Adrenal gland (tissue), 9 donors: ENCODE measurements at regions not wholly inside any gene's neighbourhood (a gene's known extent, or its start where the extent isn't known, plus 50 kb on each side); places are given as distances from the start of the nearest gene placed in this dataset.
"Not testable (repeated sequence)": the region's sequence is repeated elsewhere in the genome, so short reads cannot be mapped to it uniquely, and the experiment has no call there.

Experiments
- DNase-seq, 7 donors: peaks; one replicate each; pipeline ENCODE4 v3.0.0-alpha.2; 2019 to 2020
- H3K27ac ChIP-seq, 5 donors: fragments of 200-600 bp; sonication (generic) in 4 of 5; 1 replicate in 3 of 5; 2 replicates in 2 of 5; pipeline versions ENCODE4 v1.5.1 to v1.8.0; 2016 to 2020; ENCODE audit warnings: mild to moderate bottlenecking in 1 of 5
- H3K27me3 ChIP-seq: fragments of 200-600 bp; 2 replicates; pipeline ENCODE4 v1.8.0; 2021
- H3K36me3 ChIP-seq, 2 donors: fragments of 200-600 bp; replicated peaks in 1 of 2; 1 replicate in 1 of 2; 2 replicates in 1 of 2; pipeline versions ENCODE4 v1.5.1 to v1.8.0; 2018 to 2022
- H3K4me1 ChIP-seq, 2 donors: fragments of 200-600 bp; replicated peaks in 1 of 2; 1 replicate in 1 of 2; 2 replicates in 1 of 2; pipeline versions ENCODE4 v1.5.1 to v1.8.0; 2018 to 2021
- H3K4me3 ChIP-seq, 4 donors: fragments of 200-600 bp; sonication (generic) in 3 of 4; one replicate each; pipeline ENCODE4 v1.5.1; 2016 to 2018
- H3K9me3 ChIP-seq, 3 donors: fragments of 200-600 bp; sonication (generic) in 1 of 3; replicated peaks in 1 of 3; 1 replicate in 2 of 3; 2 replicates in 1 of 3; pipeline versions ENCODE4 v1.5.1 to v1.8.0; 2016 to 2021
- POLR2A ChIP-seq, 2 donors: fragments of 450-650 bp; IDR thresholded peaks; one replicate each; pipeline ENCODE4 v1.6.1; 2017; ENCODE audit warnings: antibody characterized with exemption in 2 of 2, mild to moderate bottlenecking in 2 of 2, moderate library complexity in 1 of 2
- WGBS, 4 donors: extraction: QIAGEN DNeasy Blood & Tissue Kit in 2 of 4; methylation state at CpG; one replicate each; pipeline versions ENCODE4 v1.1.5 to v1.1.7; 2013 to 2017; 5-methylcytosine and 5-hydroxymethylcytosine counted together
- intact Hi-C, 2 donors: fragments of 100-400 bp; cut with DNase I; formaldehyde crosslinking; loops; one replicate each; pipeline versions ENCODE4 v1.14.1 to v1.15.0; 2022 to 2023
- TF ChIP-seq, protein P1 (sequence below), 6 experiments: fragments of 450-650 bp in 4 of 6; fragments of 200-600 bp in 2 of 6; sonication (generic) in 1 of 6; IDR thresholded peaks; 1 replicate in 5 of 6; 2 replicates in 1 of 6; pipeline versions ENCODE4 v1.5.1 to v1.8.0; 2016 to 2021; ENCODE audit warnings: antibody characterized with exemption in 6 of 6, mild to moderate bottlenecking in 2 of 6, moderate library complexity in 1 of 6
- donor health status: healthy with polysubstance abuse.
- donor health status: Bipolar disorder and iron deficiency.
- donor health status: DM: yes; HTN: yes; CAD: no.
- donor health status: DM: no; HTN: no; CAD: no.
- donor health status: DM: no; HTN: no; CAD: no.

DNA sequence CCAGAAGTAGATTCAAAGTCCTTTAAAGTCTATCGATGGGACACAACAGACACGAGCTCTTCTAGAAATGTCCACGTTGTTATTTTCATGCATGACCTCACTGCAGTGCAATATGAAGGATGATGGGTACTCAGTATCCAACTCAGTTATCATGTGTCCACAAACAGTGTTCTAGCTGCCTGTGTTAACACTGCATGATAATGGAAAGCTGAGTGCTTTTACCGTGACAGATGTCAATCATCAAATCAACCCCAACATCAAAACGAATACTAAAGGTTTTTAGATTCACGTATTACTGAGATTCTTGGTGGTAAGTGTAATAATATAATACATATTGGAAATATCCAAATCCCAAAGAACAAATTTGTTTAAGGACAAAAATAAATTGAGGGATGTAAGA lies 394.8 kb upstream of the TENM3 start:
- Histone ChIP-seq H3K36me3 (no peaks in the 10 kb centered on the region), H3K27ac (no peak overlapping the region), H3K4me3 (no peak overlapping the region), H3K27me3 (no peaks in the 10 kb centered on the region), H3K4me1 (no peaks in the 10 kb centered on the region), H3K9me3 (no peaks in the 10 kb centered on the region)
- no peak for DNase-seq
- no peak for TF ChIP-seq POLR2A (IDR thresholded peaks at IDR 0.05)
- TF ChIP-seq, protein P1, sequence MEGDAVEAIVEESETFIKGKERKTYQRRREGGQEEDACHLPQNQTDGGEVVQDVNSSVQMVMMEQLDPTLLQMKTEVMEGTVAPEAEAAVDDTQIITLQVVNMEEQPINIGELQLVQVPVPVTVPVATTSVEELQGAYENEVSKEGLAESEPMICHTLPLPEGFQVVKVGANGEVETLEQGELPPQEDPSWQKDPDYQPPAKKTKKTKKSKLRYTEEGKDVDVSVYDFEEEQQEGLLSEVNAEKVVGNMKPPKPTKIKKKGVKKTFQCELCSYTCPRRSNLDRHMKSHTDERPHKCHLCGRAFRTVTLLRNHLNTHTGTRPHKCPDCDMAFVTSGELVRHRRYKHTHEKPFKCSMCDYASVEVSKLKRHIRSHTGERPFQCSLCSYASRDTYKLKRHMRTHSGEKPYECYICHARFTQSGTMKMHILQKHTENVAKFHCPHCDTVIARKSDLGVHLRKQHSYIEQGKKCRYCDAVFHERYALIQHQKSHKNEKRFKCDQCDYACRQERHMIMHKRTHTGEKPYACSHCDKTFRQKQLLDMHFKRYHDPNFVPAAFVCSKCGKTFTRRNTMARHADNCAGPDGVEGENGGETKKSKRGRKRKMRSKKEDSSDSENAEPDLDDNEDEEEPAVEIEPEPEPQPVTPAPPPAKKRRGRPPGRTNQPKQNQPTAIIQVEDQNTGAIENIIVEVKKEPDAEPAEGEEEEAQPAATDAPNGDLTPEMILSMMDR (IDR thresholded peaks at IDR 0.05) = no peak
- intact Hi-C loops = no loop called here
- 90 to 96% (median 93%) methylated on average over 6 of the region's 6 CpGs for WGBS, 4 donors

GRCh38 chr4:181849472-181849871 lies 393.7 kb upstream of the TENM3 start:
- Histone ChIP-seq H3K9me3 (no peaks in the 10 kb centered on the region), H3K4me3 (no peak overlapping the region), H3K36me3 (no peaks in the 10 kb centered on the region), H3K27me3 (no peaks in the 10 kb centered on the region), H3K27ac (no peak overlapping the region), H3K4me1 (no peaks in the 10 kb centered on the region)
- TF ChIP-seq POLR2A (IDR thresholded peaks at IDR 0.05) = no peak
- TF ChIP-seq, protein P1 (IDR thresholded peaks at IDR 0.05) = no peak
- DNase-seq = no peak
- intact Hi-C loops = no loop called here
- WGBS, 4 donors = 68 to 79% (median 73%) methylated on average over 2 of the region's 2 CpGs

DNA sequence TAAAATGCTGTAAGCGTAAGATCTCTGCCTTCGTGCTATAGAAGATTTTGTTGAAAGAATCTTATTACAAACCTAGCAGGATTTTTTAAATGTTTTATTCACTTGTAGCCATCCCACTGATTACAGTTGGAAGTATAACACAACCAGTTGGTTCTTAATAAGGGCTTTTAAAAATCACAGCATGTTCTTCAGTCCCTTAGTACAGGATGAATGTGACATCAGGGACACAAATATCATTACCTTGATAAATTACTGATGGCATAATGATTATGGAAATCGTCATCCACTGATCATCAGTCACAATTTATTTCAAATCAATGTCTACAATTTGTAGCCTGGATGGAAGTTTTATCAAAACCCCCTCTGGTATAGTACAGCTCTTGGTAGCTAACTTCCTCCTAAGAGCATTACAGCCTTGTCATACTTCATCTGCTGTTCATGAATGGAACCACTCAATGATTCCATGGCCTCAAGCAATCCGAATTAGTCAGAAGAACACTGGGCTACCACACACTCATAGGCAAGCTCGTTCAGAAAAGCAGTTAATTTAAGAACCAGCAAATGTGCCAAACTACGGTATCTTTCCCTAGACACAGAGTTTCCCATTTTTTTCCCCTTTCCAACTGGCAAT lies 389.2 kb upstream of the TENM3 start:
- Histone ChIP-seq H3K4me3 (no peak overlapping the region), H3K4me1 (no peaks in the 10 kb centered on the region), H3K27ac (no peak overlapping the region), H3K27me3 (no peaks in the 10 kb centered on the region), H3K9me3 (no peaks in the 10 kb centered on the region), H3K36me3 (no peaks in the 10 kb centered on the region)
- TF ChIP-seq, protein P1 (IDR thresholded peaks at IDR 0.05) = no peak
- TF ChIP-seq POLR2A (IDR thresholded peaks at IDR 0.05) = no peak
- no peak for DNase-seq
- WGBS, 4 donors = 77 to 85% (median 84%) methylated on average over 6 of the region's 6 CpGs
- intact Hi-C loops = no loop called here

DNA sequence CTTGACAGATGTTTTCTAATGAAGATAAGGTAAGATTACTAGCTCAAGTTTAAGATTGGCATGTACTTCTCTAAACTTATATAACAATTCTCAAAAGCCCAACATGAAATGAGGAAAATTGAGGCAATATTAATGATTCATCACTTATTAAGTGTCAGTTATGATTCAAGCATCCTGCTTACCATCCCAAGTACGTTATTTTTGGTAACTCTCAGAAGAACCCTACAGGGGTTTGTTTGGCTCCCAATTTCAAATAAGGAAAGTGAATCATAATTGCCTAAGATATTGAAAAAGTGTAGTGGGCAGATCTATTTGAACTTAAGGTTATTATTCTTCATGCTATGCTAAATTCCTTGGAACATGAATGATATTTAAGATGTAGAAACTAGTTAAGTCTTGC lies 387.9 kb upstream of the TENM3 start:
- TF ChIP-seq POLR2A (IDR thresholded peaks at IDR 0.05) = no peak
- TF ChIP-seq, protein P1 (IDR thresholded peaks at IDR 0.05) = no peak
- Histone ChIP-seq H3K4me1 (no peaks in the 10 kb centered on the region), H3K4me3 (no peak overlapping the region), H3K27ac (no peak overlapping the region), H3K9me3 (no peaks in the 10 kb centered on the region), H3K36me3 (no peaks in the 10 kb centered on the region), H3K27me3 (no peaks in the 10 kb centered on the region)
- no peak for DNase-seq
- WGBS, 4 donors = 78 to 88% (median 80%) methylated on average over 1 of the region's 1 CpG
- intact Hi-C loops = no loop called here

- H3K36me3 ChIP-seq, H3K27me3 ChIP-seq, H3K27ac ChIP-seq, H3K4me3 ChIP-seq, intact Hi-C loops, H3K9me3 ChIP-seq, DNase-seq, H3K4me1 ChIP-seq: not testable (repeated sequence)
- WGBS, 4 donors = 93 to 100% (median 98%) methylated on average over 1 of the region's 1 CpG
Measured at GRCh38 chr4:181857471-181857870, 385.7 kb upstream of the TENM3 start.
